ENCODE measurements at regions not wholly inside any gene's neighbourhood (a gene's known extent, or its start where the extent isn't known, plus 50 kb on each side); places are given as distances from the start of the nearest gene placed in this dataset.
A peak's percentile ranks its signal among the peaks of the same experiment; 100 is the strongest.

DNA sequence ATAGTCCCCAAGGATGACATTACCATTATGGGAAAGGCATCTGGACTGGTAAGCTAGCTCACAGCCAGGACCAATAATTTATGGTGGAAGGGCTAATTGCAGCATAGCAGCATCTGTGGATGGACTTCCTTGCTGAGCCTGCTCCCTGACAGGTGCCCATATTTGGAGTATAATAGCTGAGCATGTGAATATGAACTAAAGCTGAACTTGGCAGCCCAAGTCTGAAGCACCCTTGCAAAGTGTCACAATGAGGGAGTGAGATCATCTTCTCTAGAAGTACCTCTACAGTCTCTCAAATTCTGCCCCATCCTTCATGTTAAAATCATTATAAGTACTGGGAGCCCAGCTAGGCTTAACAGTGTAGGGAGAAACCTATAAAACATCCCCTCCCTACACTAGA, 128.2 kb upstream of the INPP4B start:
- DNase-seq = no peak

DNA sequence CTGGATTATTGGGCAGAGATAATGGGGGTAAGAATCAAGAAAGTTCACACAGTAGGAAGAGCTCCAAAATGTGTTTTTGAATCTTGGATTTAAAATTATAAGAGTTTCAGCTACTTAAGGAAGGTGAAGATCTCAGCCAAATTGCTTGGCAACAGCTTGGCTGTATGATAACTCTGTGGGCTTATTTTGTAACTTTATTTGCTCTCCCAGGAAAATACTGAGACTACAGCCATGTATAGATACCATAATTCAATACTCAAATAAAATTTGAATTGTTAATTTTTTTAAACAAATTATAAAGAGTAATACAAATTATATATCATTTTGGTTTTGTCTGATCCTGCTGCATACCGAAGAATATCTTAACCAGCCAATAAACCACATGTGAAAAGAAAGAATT, 129.5 kb upstream of the INPP4B start:
- no peak for DNase-seq

DNA sequence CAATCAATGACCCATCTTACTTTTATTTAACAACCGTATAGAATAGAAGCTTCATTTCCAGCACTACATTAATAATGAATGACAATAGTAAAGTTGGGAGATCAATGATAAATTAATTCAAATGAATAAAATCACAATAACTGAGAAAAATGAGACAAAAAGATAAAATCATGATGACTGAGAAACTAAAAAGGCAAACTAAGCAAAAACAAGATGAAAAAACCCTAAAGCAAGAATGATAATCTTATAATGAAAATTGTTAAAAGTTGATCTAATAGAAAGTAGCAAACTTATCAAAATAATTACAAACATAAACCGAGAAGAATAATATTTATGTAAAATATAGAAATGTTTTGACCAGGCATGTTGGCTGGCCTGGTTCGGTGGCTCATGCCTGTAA, 130.4 kb upstream of the INPP4B start:
- DNase-seq = no peak

- no peak for DNase-seq
Measured at GRCh38 chr4:142977182-142977581, 131.1 kb upstream of the INPP4B start.

DNA sequence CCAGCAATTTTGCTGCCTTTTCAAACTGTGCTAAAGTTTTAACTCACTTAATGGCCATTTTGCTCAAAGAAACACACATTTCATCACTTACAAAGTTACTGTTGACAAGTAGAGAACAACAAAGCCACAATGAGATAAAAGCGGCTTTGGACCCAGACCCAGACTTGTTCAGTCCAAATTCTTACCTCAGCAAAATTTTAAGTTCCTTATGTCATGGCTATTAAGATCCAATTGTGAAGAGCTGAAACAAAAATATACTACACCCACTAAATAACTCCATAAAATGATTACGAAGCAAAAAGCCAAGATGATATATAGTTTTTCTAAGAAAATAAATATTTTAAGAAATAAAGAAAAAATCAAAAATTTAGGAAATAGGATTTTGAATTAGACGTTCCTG, 137.0 kb upstream of the INPP4B start:
- DNase-seq = no peak

- no peak for DNase-seq
Measured at GRCh38 chr4:142983589-142983988, 137.5 kb upstream of the INPP4B start.

DNA sequence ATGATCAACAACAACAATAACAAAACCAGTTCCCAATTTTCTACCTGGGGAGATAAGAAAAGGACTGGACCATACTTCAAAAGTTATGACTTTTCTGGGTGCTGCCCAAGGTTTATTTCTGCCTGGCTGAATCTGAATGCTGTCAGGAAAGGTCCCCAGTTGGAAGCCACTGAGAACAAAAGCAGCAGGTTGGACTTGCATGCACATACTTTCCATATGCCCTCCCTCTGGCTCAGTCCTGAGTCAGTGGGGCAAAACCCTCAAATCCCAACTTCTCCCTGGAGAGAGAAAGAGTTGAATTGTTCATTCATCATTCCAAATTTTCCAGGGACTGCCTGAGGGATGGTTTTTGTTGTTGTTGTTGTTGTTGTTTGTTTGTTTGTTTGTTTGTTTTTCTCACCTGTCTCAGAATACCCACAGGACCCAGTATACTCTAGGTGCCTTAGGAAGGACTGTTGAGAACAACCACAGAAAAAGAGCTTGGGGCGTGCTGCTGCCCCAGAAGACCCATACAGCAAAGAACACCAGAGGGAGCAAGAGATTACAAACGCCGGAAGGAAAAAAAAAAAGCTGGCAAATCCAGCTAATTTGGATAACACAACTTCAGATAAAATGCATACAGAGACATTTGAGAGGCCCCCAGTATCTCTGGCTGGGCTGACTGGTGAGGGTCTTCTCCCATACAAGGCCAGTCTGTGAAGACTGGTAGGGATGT, 138.9 kb upstream of the INPP4B start:
- DNase-seq = no peak

- DNase-seq = no peak
Measured at GRCh38 chr4:143016171-143016570, 168.5 kb upstream of the USP38 start.

DNA sequence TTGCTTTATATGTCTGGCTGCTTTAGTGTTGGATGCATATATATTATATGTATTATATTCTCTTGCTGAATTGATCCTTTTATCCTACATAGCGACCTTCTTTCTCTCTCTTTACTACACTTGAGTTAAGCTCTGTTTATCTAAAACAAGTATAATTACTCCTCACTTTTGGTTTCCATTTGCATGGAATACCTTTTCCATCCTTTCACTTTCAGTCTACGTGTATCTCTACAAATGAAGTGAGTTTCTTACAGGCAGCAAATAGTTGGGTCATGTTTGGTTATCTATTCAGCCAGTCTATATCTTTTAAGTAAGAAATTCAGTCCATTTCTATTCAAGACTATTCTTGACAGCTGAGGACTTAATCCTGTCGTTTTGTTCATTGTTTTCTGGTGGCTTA, 167.5 kb upstream of the USP38 start:
- DNase-seq = no peak

- no peak for DNase-seq
Measured at GRCh38 chr4:143019351-143019750, 165.4 kb upstream of the USP38 start.

- no peak for DNase-seq
Measured at GRCh38 chr4:143021384-143021783, 163.3 kb upstream of the USP38 start.

DNA sequence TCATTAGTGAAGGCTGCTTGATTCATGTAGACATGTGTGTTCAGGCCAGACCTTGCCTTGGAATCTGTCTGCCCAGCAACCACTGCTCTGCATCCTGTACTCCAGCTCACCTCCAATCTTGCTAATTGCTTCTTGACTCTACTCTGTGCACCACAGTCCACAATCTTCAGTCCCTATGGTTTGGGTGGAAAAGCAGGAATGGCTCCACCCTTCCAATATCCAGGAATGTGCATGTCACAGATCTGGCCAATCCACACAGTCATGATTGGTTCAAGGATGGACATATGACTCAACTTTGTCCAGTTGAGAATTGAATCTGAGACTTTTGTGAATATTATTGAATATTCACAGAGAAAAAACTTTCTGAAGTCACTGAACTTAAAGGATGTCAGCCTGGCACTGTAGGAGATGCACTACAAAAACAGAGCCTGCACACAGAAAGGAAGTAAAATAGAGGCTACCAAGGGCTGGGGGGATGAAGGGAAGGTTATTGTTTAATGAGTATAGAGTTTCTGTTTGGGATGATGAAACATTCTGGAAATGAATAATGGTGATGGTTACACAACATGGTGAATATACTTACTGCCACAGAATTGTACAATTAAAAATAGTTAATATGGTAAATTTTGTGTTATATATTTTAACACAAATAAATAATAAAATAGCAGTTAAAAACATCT, 161.3 kb upstream of the USP38 start:
- no peak for DNase-seq

DNA sequence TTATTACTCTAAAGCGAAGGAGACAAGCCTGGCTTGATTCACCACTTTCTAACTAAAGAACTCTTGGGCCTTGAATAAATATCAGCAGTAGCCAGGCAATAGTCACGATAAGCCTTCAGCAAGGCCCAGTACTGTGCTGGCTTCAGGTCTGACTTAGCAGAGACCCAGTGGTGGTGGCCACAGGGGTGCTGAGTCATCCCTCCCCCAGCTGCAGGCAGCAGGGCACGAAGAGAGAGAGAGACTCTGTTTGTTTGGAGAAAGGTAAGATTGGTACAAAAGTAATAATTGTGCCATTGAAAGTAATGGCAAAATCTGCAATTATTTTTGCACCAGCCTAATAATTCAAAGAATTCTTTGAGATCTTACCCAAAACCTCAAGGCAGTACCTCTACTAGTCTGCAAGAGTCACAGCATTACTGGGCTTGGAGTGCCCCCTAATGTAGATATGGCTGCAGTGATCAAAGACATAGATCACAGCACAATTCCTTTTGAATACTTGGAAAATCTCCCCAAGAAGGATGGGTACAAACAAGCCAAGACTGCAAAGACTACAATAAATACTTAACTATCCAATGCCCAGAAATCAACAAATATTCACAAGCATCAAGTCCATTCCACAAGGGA, 159.5 kb upstream of the USP38 start:
- DNase-seq = peak; percentile 54

- DNase-seq = no peak
Measured at GRCh38 chr4:143026459-143027170, 158.1 kb upstream of the USP38 start.

DNA sequence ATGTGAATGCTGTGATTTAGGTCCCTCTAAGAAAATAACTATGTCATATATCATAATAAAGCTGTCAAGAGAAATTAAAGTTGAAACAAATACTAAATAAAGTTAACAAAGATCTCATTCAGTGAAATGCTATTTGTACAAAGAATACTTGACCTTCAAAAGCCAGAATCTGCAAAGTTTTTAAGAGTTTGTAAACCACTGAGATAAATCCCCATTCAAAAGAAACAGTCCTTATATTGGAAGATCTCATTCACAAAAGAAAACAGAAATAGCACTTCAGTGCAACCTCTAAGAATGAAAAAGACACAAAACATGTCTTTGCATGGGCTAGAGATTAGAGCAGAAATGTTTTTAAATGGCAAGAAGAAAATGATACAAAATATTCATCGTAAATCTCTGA, 149.1 kb upstream of the USP38 start:
- DNase-seq = no peak

DNA sequence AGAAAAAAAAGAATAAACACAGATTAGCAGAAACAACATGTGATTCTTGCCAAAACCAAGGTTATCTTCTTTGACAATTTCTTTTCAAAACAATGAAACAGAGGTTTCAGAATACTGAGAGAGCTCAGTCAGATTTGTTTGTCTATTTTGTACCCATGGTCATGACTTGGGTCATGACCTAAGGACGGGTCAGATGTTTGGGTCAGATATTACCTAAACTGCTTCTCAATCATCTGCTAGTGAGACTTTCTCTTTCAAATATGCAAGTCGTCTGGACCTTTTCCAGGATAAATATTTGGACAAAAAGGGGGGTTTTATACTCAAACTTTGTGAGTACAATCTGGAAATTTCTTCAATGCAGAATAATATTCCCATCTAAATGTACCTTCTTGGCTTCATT, 148.3 kb upstream of the USP38 start:
- DNase-seq = no peak

GRCh38 chr4:143046454-143046853, 138.3 kb upstream of the USP38 start:
- DNase-seq = no peak

GRCh38 chr4:143046906-143047305, 137.8 kb upstream of the USP38 start:
- DNase-seq = no peak

- DNase-seq = no peak
Measured at GRCh38 chr4:143054971-143055370, 129.7 kb upstream of the USP38 start.

DNA sequence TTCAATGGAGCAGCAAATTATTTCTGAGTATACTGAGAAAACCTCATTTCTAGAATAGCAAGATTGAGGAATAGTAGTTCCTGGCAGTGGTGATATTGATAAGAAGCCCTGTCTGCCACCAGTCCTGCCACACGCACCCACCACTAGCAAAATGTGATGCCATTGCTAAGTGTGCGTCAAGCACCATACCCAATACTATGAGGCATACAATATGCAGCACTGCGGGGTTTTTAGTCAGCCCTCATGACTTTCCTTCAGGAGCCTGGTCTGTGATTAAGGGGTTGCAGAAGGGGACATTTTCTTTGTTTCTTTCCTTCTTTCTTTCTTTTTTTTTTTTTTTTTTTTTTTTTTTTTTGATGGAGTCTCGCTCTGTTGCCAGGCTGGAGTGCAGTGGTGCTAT, 128.7 kb upstream of the USP38 start:
- DNase-seq = no peak

DNA sequence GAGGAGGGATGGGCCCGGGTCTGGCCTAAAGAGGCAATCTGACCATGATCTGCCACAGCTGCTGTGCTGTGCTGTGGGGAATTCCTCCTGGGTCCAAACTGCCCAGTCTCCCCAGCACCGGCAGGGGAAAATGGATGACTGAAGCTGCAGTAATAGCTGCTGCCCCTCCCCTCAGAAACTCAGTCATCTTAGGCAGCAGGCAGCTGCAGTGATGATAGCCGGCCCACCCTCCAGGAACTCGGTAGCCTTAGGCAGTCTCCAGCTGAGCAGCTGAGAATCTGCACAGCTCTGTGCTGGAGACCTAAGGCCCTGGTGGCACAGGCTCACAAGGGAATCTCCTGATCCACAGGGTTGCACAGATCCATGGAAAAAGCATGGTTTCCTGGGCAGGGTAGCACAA, 113.4 kb upstream of the USP38 start:
- DNase-seq = no peak

- no peak for DNase-seq
Measured at GRCh38 chr4:143076723-143077122, 108.0 kb upstream of the USP38 start.

GRCh38 chr4:143082701-143083100, 102.0 kb upstream of the USP38 start:
- no peak for DNase-seq

Measured in fibroblast of skin of abdomen (primary cell).